PC-9 (cell line): ENCODE measurements at regions not wholly inside any gene's neighbourhood (a gene's known extent, or its start where the extent isn't known, plus 50 kb on each side); places are given as distances from the start of the nearest gene placed in this dataset.

Experiments used
- BruUV-seq: library from RNA; stranded (reverse); fragments of 400-500 nt; replicated peaks from 2 replicates; lab custom pipeline; 2021; lab: Mats Ljungman, UMichigan
- CTCF ChIA-PET: fragments of 300-600 bp; sonication (Branson Sonifier 250); formaldehyde crosslinking; loops from one replicate; lab custom pipeline; 2022; ENCODE audit warnings: antibody characterized with exemption; lab: Charles Lee
- POLR2A ChIA-PET: fragments of 300-600 bp; sonication (Branson Sonifier 250); formaldehyde crosslinking; loops from one replicate; lab custom pipeline; 2022; ENCODE audit warnings: antibody characterized with exemption; ENCODE audit not compliant: unreplicated experiment; lab: Charles Lee
- DNase-seq, 2 experiments: peaks; one replicate each; pipeline versions ENCODE4 v3.0.0 to v3.0.0-alpha.2; 2015 to 2022; ENCODE audit warnings: mixed read lengths in 1 of 2
- H2AFZ ChIP-seq: fragments of 200-600 bp; sonication (generic); 2 replicates; pipeline ENCODE4 v1.8.1; 2017; ENCODE audit warnings: antibody characterized with exemption
- H3F3A ChIP-seq: fragments of 200-600 bp; sonication (generic); 2 replicates; pipeline ENCODE4 v1.8.1; 2017; ENCODE audit warnings: antibody characterized with exemption, mild to moderate bottlenecking, low read depth; ENCODE audit not compliant: insufficient read depth
- H3K27ac ChIP-seq: fragments of 200-600 bp; sonication (generic); 2 replicates; pipeline ENCODE4 v1.6.1; 2016; ENCODE audit warnings: mixed run types
- H3K27me3 ChIP-seq: fragments of 200-600 bp; sonication (generic); 2 replicates; pipeline ENCODE4 v1.6.1; 2016; ENCODE audit warnings: low read depth, mixed run types; ENCODE audit not compliant: insufficient read depth
- H3K36me3 ChIP-seq: fragments of 200-600 bp; sonication (generic); 2 replicates; pipeline ENCODE4 v1.6.1; 2016; ENCODE audit warnings: low read depth, mixed run types
- H3K4me1 ChIP-seq: fragments of 200-600 bp; sonication (generic); replicated peaks from 2 replicates; pipeline ENCODE4 v1.6.1; 2016; ENCODE audit warnings: mixed run types; ENCODE audit not compliant: insufficient read depth
- H3K4me2 ChIP-seq: fragments of 200-600 bp; sonication (generic); 2 replicates; pipeline ENCODE4 v1.6.1; 2017; ENCODE audit warnings: mixed run types
- H3K4me3 ChIP-seq: fragments of 200-600 bp; sonication (generic); 2 replicates; pipeline ENCODE4 v1.6.1; 2016; ENCODE audit warnings: mixed run types
- H3K79me2 ChIP-seq: fragments of 200-600 bp; sonication (generic); 2 replicates; pipeline ENCODE4 v1.6.1; 2017; ENCODE audit warnings: low read depth, mixed run types
- H3K9me2 ChIP-seq: fragments of 200-600 bp; sonication (generic); 2 replicates; pipeline ENCODE4 v1.8.1; 2017; ENCODE audit warnings: mild to moderate bottlenecking; ENCODE audit not compliant: insufficient read depth
- H3K9me3 ChIP-seq: fragments of 200-600 bp; sonication (generic); 2 replicates; pipeline ENCODE4 v1.8.1; 2016; ENCODE audit warnings: low read depth; ENCODE audit not compliant: insufficient read depth
- H4K20me1 ChIP-seq: fragments of 200-600 bp; sonication (generic); 2 replicates; pipeline ENCODE4 v1.8.1; 2017; ENCODE audit not compliant: insufficient read depth
- EZH2 ChIP-seq: fragments of 200-600 bp; sonication (generic); IDR thresholded peaks from 2 replicates; pipeline ENCODE4 v1.8.0; 2017; ENCODE audit warnings: antibody characterized with exemption, low read depth
- intact Hi-C: fragments of 100-400 bp; cut with micrococcal nuclease; formaldehyde crosslinking; loops from one replicate; pipeline ENCODE4 v1.10.0; 2022; ENCODE audit not compliant: unreplicated experiment
- TF ChIP-seq, protein P1 (sequence below): fragments of 200-600 bp; sonication (generic); conservative IDR thresholded peaks from 2 replicates; pipeline ENCODE4 v1.6.1; 2017; ENCODE audit warnings: mixed run types, antibody characterized with exemption, mild to moderate bottlenecking, moderate library complexity

DNA sequence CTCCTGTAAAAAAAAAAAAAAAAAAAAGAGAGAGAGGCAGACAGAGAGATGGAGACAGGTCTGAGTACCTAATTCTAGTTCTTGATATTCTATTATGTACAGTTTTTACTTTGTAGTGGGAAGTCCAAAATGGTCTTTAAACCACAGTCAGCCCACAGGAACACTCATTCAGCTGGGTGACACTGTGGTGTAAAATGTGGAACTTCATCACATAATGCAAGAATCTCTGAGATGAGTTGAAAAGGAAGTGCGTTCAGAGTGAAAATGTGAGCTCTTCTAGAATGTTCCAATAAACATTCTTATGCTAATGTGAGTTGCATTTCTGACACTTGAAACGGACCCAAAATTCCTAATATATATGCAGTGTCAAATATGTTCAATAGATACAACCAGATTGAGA, 972.1 kb downstream of the CDH11 start:
- Histone ChIP-seq H3K27me3 (no peaks in the 10 kb centered on the region), H3K4me2 (no peak overlapping the region)
- BruUV-seq, result no TSS peak

DNA sequence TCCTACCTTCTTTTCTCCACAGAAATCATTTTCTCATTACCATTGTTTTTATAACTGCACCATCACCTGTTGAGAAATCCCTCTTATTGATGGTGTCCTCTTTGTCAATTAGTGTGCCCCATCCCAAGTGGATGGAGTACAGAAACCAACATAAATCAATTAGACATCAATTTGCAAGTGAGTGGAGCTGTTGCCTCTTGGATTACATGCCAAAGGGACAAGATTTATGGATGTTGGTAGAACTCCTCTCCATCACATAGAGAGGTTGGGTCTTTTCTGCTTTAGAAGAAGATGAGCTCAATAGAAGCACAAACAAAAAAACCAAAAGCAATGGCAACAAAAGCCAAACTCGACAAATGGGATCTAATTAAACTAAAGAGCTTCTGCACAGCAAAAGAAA, 973.5 kb downstream of the CDH11 start:
- no peak overlapping the region for H3K4me2 ChIP-seq
- H3K27me3 ChIP-seq, result no peaks in the 10 kb centered on the region
- BruUV-seq, result no TSS peak
- H3K36me3 ChIP-seq, result no peaks in the 10 kb centered on the region
- no peaks in the 10 kb centered on the region for H3K9me3 ChIP-seq
- no peaks in the 10 kb centered on the region for H3K79me2 ChIP-seq
- DNase-seq, result no peak
- intact Hi-C loops, result no loop called here
- TF ChIP-seq, protein P1, sequence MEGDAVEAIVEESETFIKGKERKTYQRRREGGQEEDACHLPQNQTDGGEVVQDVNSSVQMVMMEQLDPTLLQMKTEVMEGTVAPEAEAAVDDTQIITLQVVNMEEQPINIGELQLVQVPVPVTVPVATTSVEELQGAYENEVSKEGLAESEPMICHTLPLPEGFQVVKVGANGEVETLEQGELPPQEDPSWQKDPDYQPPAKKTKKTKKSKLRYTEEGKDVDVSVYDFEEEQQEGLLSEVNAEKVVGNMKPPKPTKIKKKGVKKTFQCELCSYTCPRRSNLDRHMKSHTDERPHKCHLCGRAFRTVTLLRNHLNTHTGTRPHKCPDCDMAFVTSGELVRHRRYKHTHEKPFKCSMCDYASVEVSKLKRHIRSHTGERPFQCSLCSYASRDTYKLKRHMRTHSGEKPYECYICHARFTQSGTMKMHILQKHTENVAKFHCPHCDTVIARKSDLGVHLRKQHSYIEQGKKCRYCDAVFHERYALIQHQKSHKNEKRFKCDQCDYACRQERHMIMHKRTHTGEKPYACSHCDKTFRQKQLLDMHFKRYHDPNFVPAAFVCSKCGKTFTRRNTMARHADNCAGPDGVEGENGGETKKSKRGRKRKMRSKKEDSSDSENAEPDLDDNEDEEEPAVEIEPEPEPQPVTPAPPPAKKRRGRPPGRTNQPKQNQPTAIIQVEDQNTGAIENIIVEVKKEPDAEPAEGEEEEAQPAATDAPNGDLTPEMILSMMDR, result no peak
- no peak for TF ChIP-seq EZH2
- no peaks in the 10 kb centered on the region for H3F3A ChIP-seq
- no peaks in the 10 kb centered on the region for H3K4me1 ChIP-seq
- H3K9me2 ChIP-seq, result no peaks in the 10 kb centered on the region
- no peaks in the 10 kb centered on the region for H4K20me1 ChIP-seq
- H3K27ac ChIP-seq, result no peak overlapping the region
- no peak overlapping the region for H2AFZ ChIP-seq
- POLR2A ChIA-PET, result no interaction called here
- CTCF ChIA-PET, result no interaction called here
- no peak overlapping the region for H3K4me3 ChIP-seq

More for the DNA sequence above, 972.1 kb downstream of the CDH11 start:
- Histone ChIP-seq H3K27ac (no peak overlapping the region), H3K4me3 (no peak overlapping the region), H3K9me2 (no peaks in the 10 kb centered on the region), H3K36me3 (no peaks in the 10 kb centered on the region), H3K79me2 (no peaks in the 10 kb centered on the region), H3K4me1 (no peaks in the 10 kb centered on the region), H2AFZ (no peak overlapping the region), H3K9me3 (no peaks in the 10 kb centered on the region), H3F3A (no peaks in the 10 kb centered on the region), H4K20me1 (no peaks in the 10 kb centered on the region)
- no peak for DNase-seq
- TF ChIP-seq, protein P1, result no peak
- no peak for TF ChIP-seq EZH2
- intact Hi-C loops, result no loop called here
- ChIA-PET POLR2A (no interaction called here), CTCF (no interaction called here)

DNA sequence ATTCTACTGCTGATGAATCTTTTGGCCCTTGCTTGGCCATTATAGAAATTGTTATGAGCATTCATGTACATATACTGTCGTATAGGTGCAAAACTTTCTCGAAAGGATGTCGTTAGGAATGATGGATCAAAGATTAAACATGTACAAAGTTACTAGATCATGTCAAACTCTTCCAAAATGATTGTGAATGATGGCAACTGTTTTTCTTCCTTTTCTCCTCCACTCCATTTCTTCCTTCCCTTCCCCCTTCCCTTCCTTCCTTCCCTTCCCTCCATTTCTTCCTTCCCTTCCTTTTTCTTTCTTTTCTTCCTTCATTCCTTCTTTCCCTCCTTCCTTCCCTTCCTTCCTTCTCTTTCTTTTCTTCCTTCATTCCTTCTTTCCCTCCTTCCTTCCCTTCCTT, 973.9 kb downstream of the CDH11 start:
- Histone ChIP-seq H3K9me3 (no peaks in the 10 kb centered on the region), H3K27me3 (no peaks in the 10 kb centered on the region), H3K9me2 (no peaks in the 10 kb centered on the region), H3K4me2 (no peak overlapping the region), H3K36me3 (no peaks in the 10 kb centered on the region), H3K4me3 (no peak overlapping the region), H2AFZ (no peak overlapping the region), H3K79me2 (no peaks in the 10 kb centered on the region), H4K20me1 (no peaks in the 10 kb centered on the region), H3F3A (no peaks in the 10 kb centered on the region), H3K27ac (no peak overlapping the region), H3K4me1 (no peaks in the 10 kb centered on the region)
- no peak for DNase-seq
- TF ChIP-seq EZH2, result no peak
- TF ChIP-seq, protein P1, result no peak
- ChIA-PET CTCF (no interaction called here), POLR2A (no interaction called here)
- intact Hi-C loops, result no loop called here
- BruUV-seq, result no TSS peak
